GM12865 (cell line): ENCODE measurements at regions not wholly inside any gene's neighbourhood (a gene's known extent, or its start where the extent isn't known, plus 50 kb on each side); places are given as distances from the start of the nearest gene placed in this dataset.
A peak's percentile ranks its signal among the peaks of the same experiment; 100 is the strongest.
"Not testable (repeated sequence)": the region's sequence is repeated elsewhere in the genome, so short reads cannot be mapped to it uniquely, and the experiment has no call there.

ENCODE experiments used
- DNase-seq: peaks from one replicate; pipeline ENCODE4 v3.0.0; 2010; ENCODE audit warnings: low read depth
- H3K4me3 ChIP-seq: 2 replicates; pipeline ENCODE4 v1.5.1; 2011; ENCODE audit warnings: mild to moderate bottlenecking, low read depth, low read length, control low read depth
- TF ChIP-seq, protein P1 (sequence below): IDR thresholded peaks from 2 replicates; pipeline ENCODE4 v1.5.1; 2011; ENCODE audit warnings: low read length, control low read depth, low read depth, inconsistent platforms; ENCODE audit not compliant: insufficient read depth; ENCODE audit errors: missing control alignments

DNA sequence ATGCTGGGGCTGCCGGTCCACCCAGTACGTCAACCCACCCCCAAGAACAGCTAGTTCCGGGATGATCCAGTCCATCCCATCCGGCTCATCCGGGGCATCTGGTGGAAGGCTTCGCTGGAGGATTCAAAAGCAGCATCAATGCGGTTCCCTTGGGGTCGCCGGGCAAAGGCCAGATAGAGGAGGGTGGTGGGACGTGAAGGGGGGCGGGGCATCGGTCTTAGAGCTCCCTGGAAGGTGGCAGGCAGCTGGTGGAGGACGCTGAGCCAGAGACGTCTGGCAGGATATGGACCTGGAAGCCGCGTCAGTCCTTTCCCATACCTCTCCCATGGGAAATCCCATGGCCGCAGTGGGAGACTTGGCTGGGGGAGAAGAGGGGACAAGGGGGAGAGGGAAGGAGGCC lies 1500.8 kb upstream of the DEFB115 start:
- TF ChIP-seq, protein P1, sequence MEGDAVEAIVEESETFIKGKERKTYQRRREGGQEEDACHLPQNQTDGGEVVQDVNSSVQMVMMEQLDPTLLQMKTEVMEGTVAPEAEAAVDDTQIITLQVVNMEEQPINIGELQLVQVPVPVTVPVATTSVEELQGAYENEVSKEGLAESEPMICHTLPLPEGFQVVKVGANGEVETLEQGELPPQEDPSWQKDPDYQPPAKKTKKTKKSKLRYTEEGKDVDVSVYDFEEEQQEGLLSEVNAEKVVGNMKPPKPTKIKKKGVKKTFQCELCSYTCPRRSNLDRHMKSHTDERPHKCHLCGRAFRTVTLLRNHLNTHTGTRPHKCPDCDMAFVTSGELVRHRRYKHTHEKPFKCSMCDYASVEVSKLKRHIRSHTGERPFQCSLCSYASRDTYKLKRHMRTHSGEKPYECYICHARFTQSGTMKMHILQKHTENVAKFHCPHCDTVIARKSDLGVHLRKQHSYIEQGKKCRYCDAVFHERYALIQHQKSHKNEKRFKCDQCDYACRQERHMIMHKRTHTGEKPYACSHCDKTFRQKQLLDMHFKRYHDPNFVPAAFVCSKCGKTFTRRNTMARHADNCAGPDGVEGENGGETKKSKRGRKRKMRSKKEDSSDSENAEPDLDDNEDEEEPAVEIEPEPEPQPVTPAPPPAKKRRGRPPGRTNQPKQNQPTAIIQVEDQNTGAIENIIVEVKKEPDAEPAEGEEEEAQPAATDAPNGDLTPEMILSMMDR, result no peak
- no peak overlapping the region for H3K4me3 ChIP-seq
- DNase-seq, result no peak

DNA sequence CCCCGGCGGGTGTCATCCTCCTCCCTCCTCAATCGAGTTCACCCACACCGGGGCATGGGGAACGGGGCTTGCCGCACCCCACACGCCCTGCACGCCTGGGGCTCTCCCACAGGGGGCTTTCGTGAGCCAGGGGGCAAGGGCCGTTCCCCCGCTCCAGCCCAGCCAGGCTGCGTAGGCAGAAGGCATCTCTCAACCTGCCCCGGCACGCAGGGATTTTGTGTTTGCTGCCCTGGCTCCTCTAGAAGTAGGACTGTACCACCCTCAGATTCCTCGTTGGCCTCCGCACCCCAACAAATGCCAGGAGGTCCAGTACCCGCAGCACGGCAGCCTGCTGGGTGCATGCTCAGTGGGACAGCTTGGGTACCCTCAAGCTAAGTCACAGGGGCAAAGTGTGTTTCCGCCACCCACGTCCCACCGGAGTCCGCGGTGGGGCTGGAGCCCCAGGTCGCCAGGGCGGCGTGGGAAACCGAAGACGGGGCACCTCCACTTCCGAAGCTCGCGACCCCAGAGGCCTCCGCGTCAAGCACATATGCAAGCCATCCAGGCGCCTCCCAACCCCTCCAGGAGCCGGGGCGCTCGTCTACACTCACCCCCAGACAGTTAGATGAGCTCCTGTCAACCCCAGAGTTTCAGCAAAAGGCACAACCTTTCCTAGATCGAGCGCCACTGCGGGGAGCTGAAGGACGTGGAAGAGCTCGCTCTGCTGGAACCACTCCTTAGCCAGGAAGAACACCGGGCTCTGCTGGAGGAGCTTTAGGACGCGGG lies 1495.7 kb upstream of the DEFB115 start:
- not testable (repeated sequence) for H3K4me3 ChIP-seq, DNase-seq

DNA sequence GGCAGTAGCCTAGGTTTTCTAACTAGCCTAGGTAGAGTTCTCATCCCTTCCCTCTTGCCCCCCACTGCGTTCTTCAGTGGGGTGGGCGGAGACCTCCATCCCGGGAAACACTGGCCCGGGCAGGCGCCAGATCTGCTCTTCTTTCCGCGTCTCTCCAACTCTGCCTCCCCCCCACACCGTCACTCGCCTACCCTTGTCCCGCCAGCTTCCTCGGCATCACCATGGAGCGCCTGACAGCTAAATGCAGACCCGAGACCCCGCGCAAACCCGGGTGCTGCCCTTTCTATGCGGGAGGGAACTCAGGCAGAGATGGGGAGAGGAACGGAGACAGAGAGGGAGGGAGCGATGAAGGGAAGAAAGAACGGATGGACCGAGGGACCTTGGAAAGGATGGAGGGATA lies 1494.8 kb upstream of the DEFB115 start:
- no peak overlapping the region for H3K4me3 ChIP-seq
- DNase-seq, result no peak
- TF ChIP-seq, protein P1, result no peak

DNA sequence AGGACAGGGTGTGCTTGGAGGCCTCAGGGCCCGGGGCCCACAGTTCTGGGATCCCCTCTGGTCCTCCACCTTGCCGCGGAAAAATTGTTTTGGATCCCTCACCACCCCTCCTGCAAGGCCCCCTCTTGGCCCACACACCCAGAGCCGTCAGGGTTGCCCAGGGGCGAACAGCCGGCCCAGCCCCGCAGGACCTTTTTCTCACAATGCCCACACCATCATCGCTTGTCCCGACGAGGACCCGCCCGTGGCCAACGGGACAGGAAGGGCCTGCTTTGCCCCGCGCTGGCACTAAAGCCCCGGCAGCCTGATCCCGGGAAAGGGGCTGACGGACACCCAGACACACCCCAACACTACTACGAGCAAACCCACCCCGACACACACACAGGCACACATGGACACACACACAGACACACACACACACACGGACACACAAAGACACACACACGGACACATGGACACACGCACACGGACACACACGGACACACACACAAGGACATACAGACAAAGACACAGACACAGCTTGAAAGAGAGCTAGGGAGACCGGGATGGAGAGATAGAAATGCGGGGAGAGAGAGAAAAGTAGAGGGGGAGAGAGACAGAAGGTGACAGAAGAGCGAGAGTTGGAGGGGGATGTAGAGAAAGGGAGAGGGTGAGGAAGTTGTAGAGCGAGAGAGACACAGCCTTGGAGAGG lies 1493.5 kb upstream of the DEFB115 start:
- TF ChIP-seq, protein P1, result no peak
- no peak for DNase-seq
- no peak overlapping the region for H3K4me3 ChIP-seq

DNA sequence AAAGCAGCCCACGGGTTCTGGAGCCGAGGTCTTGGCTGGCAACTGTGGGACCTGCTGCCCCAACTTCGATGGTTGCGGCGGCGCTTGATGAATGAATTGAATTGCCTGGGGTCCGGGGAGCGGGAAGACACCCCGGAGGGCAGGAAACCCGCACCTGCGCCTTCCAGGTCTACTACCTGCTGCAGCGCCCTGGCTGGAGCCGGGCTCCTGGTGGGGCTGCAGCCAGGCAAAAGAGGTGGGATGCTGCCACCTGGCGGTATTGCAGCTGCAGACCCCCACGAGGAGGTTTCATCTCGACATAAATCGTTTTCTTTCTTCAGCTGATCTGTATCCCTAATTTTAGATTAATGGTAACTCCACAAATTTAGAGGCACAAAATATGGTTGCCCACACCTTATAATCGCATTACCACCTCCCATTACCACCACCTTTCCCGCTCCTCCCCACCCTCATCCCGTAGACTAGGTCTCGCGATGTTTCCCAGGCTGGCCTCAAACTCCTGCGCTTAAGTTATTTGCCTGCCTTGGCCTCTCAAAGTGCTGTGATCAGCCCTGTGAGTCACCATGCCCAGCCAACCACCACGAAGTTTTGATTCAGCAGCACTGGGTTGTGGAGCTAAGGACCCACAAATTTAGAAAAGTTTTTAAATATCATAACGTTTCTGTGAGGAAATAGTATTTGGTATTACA lies 1492.4 kb upstream of the DEFB115 start:
- TF ChIP-seq, protein P1, result peak; percentile 41
- not testable (repeated sequence) for H3K4me3 ChIP-seq
- peak; percentile 61 for DNase-seq

DNA sequence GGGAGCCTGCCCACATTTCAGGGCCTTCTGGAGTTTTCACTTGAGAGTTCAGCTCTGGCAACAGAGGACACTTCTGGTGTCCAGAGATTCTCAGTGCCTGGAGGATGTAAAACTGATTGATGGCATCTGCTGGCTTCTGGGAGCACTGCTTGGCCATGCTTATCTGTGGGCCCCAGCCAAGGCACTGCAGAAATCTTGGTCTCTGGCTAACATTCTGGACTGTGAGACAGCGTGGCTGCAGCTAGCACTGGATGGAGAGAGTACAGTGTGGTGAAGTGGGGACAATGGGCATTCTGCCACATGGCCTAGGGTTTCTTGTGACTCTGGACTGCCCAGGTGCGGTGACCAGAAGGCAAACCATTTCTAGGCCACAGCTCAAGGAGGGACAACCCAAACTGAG lies 1479.4 kb upstream of the DEFB115 start:
- not testable (repeated sequence) for H3K4me3 ChIP-seq, DNase-seq

DNA sequence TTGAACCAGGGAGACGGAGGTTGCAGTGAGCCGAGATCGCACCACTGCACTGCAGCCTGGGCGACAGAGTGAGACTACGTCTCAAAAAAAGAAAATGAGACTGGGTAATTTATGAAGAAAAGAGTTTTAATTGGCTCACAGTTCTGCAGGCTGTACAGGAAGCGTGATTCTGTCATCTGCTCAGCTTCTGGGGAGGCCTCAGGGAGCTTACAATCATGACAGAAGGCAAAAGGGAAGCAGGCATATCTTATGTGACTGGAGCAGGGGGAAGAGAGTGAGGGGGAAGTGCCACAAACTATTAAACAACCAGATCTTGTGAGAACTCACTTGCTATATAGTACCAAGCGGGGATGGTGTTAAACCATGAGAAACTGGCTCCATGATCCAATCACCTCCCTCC lies 1476.2 kb upstream of the DEFB115 start:
- not testable (repeated sequence) for DNase-seq, H3K4me3 ChIP-seq

DNA sequence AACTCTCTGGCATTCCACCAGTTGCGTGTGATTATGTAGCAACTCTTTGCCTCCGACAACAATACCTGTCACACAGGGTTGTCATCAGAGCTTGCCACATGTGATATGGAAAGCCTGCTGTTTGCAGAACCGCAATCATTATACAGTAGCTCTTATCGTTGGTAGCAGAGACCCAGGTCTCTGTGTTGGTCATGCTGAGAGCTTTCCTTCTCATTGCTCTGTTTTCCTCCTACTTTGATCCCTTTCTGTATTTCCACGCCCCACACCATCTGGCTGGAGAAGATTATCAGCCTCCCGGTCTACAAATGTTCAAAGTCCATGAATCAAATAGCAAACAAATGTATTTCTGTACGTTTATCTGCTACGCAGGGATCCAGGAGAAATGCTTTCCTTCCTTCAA lies 1475.6 kb upstream of the DEFB115 start:
- not testable (repeated sequence) for H3K4me3 ChIP-seq, DNase-seq

DNA sequence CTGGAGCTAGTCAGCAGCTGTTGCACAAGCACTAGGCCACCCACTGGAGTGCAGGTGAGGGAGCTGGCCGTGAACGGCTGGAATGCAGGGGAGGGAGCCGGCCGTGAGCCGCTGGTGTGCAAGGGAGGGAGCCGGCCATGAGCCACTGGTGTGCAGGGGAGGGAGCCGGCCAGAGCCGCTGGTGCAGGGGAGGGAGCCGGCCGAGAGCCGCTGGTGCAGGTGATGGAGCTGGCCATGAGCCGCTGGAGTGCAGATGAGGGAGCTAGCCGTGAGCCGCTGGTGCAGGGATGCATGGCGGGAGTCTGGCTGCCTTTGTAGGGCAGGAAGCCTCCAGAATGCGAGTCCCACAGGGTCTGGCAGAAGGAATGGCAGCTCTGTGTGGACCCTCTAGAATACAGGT lies 1470.0 kb upstream of the DEFB115 start:
- DNase-seq, H3K4me3 ChIP-seq: not testable (repeated sequence)
